ENCODE measurements at regions not wholly inside any gene's neighbourhood (a gene's known extent, or its start where the extent isn't known, plus 50 kb on each side); places are given as distances from the start of the nearest gene placed in this dataset.

GRCh38 chr2:133718688-133719201, 150.5 kb upstream of the NCKAP5 start:
- no peak for DNase-seq (ENCODE audit: low read depth)
- TF ChIP-seq CTCF (IDR thresholded peaks at IDR 0.05; ENCODE audit: low read depth, low read length) (no peak), POLR2A (IDR thresholded peaks at IDR 0.05; ENCODE audit: extremely low read depth, insufficient read length) (no peak), MAX (IDR thresholded peaks at IDR 0.05; ENCODE audit: low read depth, low read length) (no peak), MYC (IDR thresholded peaks at IDR 0.05; ENCODE audit: low read depth, low read length) (no peak)
- no peak overlapping the region for H3K4me3 ChIP-seq (ENCODE audit: low read depth, low read length)

- TF ChIP-seq CTCF (IDR thresholded peaks at IDR 0.05; ENCODE audit: low read depth, low read length) (no peak), MYC (IDR thresholded peaks at IDR 0.05; ENCODE audit: low read depth, low read length) (no peak), MAX (IDR thresholded peaks at IDR 0.05; ENCODE audit: low read depth, low read length) (no peak), POLR2A (IDR thresholded peaks at IDR 0.05; ENCODE audit: extremely low read depth, insufficient read length) (no peak)
- no peak for DNase-seq (ENCODE audit: low read depth)
- no peak overlapping the region for H3K4me3 ChIP-seq (ENCODE audit: low read depth, low read length)
Measured at GRCh38 chr2:133720429-133720828, 152.2 kb upstream of the NCKAP5 start.

GRCh38 chr2:133721118-133721517, 152.9 kb upstream of the NCKAP5 start:
- H3K4me3 ChIP-seq (ENCODE audit: low read depth, low read length) = no peak overlapping the region
- TF ChIP-seq MYC (IDR thresholded peaks at IDR 0.05; ENCODE audit: low read depth, low read length) (no peak), CTCF (IDR thresholded peaks at IDR 0.05; ENCODE audit: low read depth, low read length) (no peak), MAX (IDR thresholded peaks at IDR 0.05; ENCODE audit: low read depth, low read length) (no peak), POLR2A (IDR thresholded peaks at IDR 0.05; ENCODE audit: extremely low read depth, insufficient read length) (no peak)
- no peak for DNase-seq (ENCODE audit: low read depth)

- no peak for DNase-seq (ENCODE audit: low read depth)
- no peak for TF ChIP-seq CTCF (IDR thresholded peaks at IDR 0.05; ENCODE audit: low read depth, low read length)
- no peak for TF ChIP-seq POLR2A (IDR thresholded peaks at IDR 0.05; ENCODE audit: extremely low read depth, insufficient read length)
- TF ChIP-seq MAX (IDR thresholded peaks at IDR 0.05; ENCODE audit: low read depth, low read length) = no peak
- TF ChIP-seq MYC (IDR thresholded peaks at IDR 0.05; ENCODE audit: low read depth, low read length) = no peak
- no peak overlapping the region for H3K4me3 ChIP-seq (ENCODE audit: low read depth, low read length)
Measured at GRCh38 chr2:133723133-133723532, 154.9 kb upstream of the NCKAP5 start.

- DNase-seq (ENCODE audit: low read depth) = no peak
- H3K4me3 ChIP-seq (ENCODE audit: low read depth, low read length) = no peak overlapping the region
- TF ChIP-seq MYC (IDR thresholded peaks at IDR 0.05; ENCODE audit: low read depth, low read length) (no peak), POLR2A (IDR thresholded peaks at IDR 0.05; ENCODE audit: extremely low read depth, insufficient read length) (no peak), CTCF (IDR thresholded peaks at IDR 0.05; ENCODE audit: low read depth, low read length) (no peak), MAX (IDR thresholded peaks at IDR 0.05; ENCODE audit: low read depth, low read length) (no peak)
Measured at GRCh38 chr2:133726973-133727372, 158.7 kb upstream of the NCKAP5 start.

Data from NB4 (cell line).